ENCODE measurements at regions not wholly inside any gene's neighbourhood (a gene's known extent, or its start where the extent isn't known, plus 50 kb on each side); places are given as distances from the start of the nearest gene placed in this dataset.

- TF ChIP-seq CTCF (IDR thresholded peaks at IDR 0.05; ENCODE audit: low read depth, low read length, missing input control): no peak
- TF ChIP-seq EGR1 (IDR thresholded peaks at IDR 0.05; ENCODE audit: low read depth in 2 of 2): no peak
- no peak for TF ChIP-seq YY1 (IDR thresholded peaks at IDR 0.05)
- TF ChIP-seq REST (IDR thresholded peaks at IDR 0.05): no peak
- TF ChIP-seq SP1 (IDR thresholded peaks at IDR 0.05): peak; percentile 25
- no peak for TF ChIP-seq TAF1 (conservative IDR thresholded peaks at IDR 0.05)
- no peak for TF ChIP-seq MAX (IDR thresholded peaks at IDR 0.05)
- no peak for TF ChIP-seq FOXA1 (IDR thresholded peaks at IDR 0.05)
- TF ChIP-seq ATF3 (IDR thresholded peaks at IDR 0.05): no peak
These were observed 88.8 kb upstream of the CALM2 start for GRCh38 chr2:47265158-47265557.
